ENCODE measurements at regions not wholly inside any gene's neighbourhood (a gene's known extent, or its start where the extent isn't known, plus 50 kb on each side); places are given as distances from the start of the nearest gene placed in this dataset.
"Not testable (repeated sequence)": the region's sequence is repeated elsewhere in the genome, so short reads cannot be mapped to it uniquely, and the experiment has no call there.

GRCh38 chr2:40658941-40659340 lies 207.1 kb upstream of the SLC8A1 start:
- TF ChIP-seq CTCF (IDR thresholded peaks at IDR 0.05) (no peak), POLR2A (IDR thresholded peaks at IDR 0.05) (no peak)
- H3K4me3 ChIP-seq (replicated peaks in 1 of 3) = no peak overlapping the region
- H3K27ac ChIP-seq = no peak overlapping the region
- 6 to 22% methylated on average over 1 of the region's 1 CpG for WGBS, 2 donors
- no peaks in the 10 kb centered on the region for H3K4me1 ChIP-seq
- DNase-seq = no peak
- no peaks in the 10 kb centered on the region for H3K9me3 ChIP-seq
- intact Hi-C loops (cut with DNase I) = no loop called here
- H3K36me3 ChIP-seq = no peaks in the 10 kb centered on the region
- H3K27me3 ChIP-seq = no peaks in the 10 kb centered on the region

GRCh38 chr2:40665493-40666232 lies 213.8 kb upstream of the SLC8A1 start:
- WGBS, 2 donors = 80 to 81% methylated on average over 3 of the region's 3 CpGs
- TF ChIP-seq POLR2A (IDR thresholded peaks at IDR 0.05) = no peak
- no peak for TF ChIP-seq CTCF (IDR thresholded peaks at IDR 0.05)
- Histone ChIP-seq H3K27me3 (no peaks in the 10 kb centered on the region), H3K36me3 (no peaks in the 10 kb centered on the region), H3K27ac (no peak overlapping the region), H3K4me3 (replicated peaks in 1 of 3) (no peak overlapping the region), H3K4me1 (no peaks in the 10 kb centered on the region), H3K9me3 (no peaks in the 10 kb centered on the region)
- DNase-seq = no peak
- intact Hi-C loops (cut with DNase I) = no loop called here

GRCh38 chr2:40666398-40666797 lies 214.5 kb upstream of the SLC8A1 start:
- no peaks in the 10 kb centered on the region for H3K4me1 ChIP-seq
- no peaks in the 10 kb centered on the region for H3K27me3 ChIP-seq
- WGBS, 2 donors = 76 to 84% methylated on average over 4 of the region's 4 CpGs
- H3K4me3 ChIP-seq (replicated peaks in 1 of 3) = no peak overlapping the region
- no peak for TF ChIP-seq CTCF (IDR thresholded peaks at IDR 0.05)
- H3K36me3 ChIP-seq = no peaks in the 10 kb centered on the region
- no peak overlapping the region for H3K27ac ChIP-seq
- DNase-seq = no peak
- no peaks in the 10 kb centered on the region for H3K9me3 ChIP-seq
- intact Hi-C loops (cut with DNase I) = no loop called here

GRCh38 chr2:40668425-40668824 lies 216.5 kb upstream of the SLC8A1 start:
- no peak overlapping the region for H3K27ac ChIP-seq
- no peak for DNase-seq
- no peaks in the 10 kb centered on the region for H3K36me3 ChIP-seq
- intact Hi-C loops (cut with DNase I) = no loop called here
- H3K27me3 ChIP-seq = no peaks in the 10 kb centered on the region
- no peaks in the 10 kb centered on the region for H3K9me3 ChIP-seq
- H3K4me3 ChIP-seq (replicated peaks in 1 of 3) = no peak overlapping the region
- WGBS, 2 donors = 60 to 64% methylated on average over 3 of the region's 3 CpGs
- no peak for TF ChIP-seq POLR2A (IDR thresholded peaks at IDR 0.05)
- no peak for TF ChIP-seq CTCF (IDR thresholded peaks at IDR 0.05)
- H3K4me1 ChIP-seq = no peaks in the 10 kb centered on the region

GRCh38 chr2:40676134-40676790 lies 224.4 kb upstream of the SLC8A1 start:
- H3K9me3 ChIP-seq; H3K4me1 ChIP-seq; H3K36me3 ChIP-seq; H3K27ac ChIP-seq; H3K4me3 ChIP-seq (replicated peaks in 1 of 3); intact Hi-C loops (cut with DNase I); DNase-seq; H3K27me3 ChIP-seq: not testable (repeated sequence)
- 58 to 64% methylated on average over 4 of the region's 4 CpGs for WGBS, 2 donors

Data from thyroid gland (tissue), 4 donors.